ENCODE measurements at regions not wholly inside any gene's neighbourhood (a gene's known extent, or its start where the extent isn't known, plus 50 kb on each side); places are given as distances from the start of the nearest gene placed in this dataset.
"Not testable (repeated sequence)": the region's sequence is repeated elsewhere in the genome, so short reads cannot be mapped to it uniquely, and the experiment has no call there.

- no peaks in the 10 kb centered on the region for H3K4me1 ChIP-seq
- H3K9me3 ChIP-seq, result no peaks in the 10 kb centered on the region
- H3K4me3 ChIP-seq, result no peak overlapping the region
- intact Hi-C loops (cut with DNase I), result no loop called here
- H3K36me3 ChIP-seq, result no peaks in the 10 kb centered on the region
- no peak overlapping the region for H3K27ac ChIP-seq
- H3K27me3 ChIP-seq, result no peaks in the 10 kb centered on the region
- no peak for DNase-seq (ENCODE audit: extremely low spot score in 2 of 2)
- no peak for TF ChIP-seq CTCF (IDR thresholded peaks at IDR 0.05)
- TF ChIP-seq POLR2AphosphoS5 (IDR thresholded peaks at IDR 0.05; ENCODE audit: insufficient read depth in 1 of 2, low read depth in 1 of 2), result no peak
- no peak for TF ChIP-seq POLR2A (IDR thresholded peaks at IDR 0.05)
These were observed 173.7 kb upstream of the FIGN start for GRCh38 chr2:163909411-163910080.

GRCh38 chr2:163906410-163906809 lies 170.6 kb upstream of the FIGN start:
- Histone ChIP-seq H3K36me3 (no peaks in the 10 kb centered on the region), H3K4me1 (no peaks in the 10 kb centered on the region), H3K27ac (no peak overlapping the region), H3K9me3 (no peaks in the 10 kb centered on the region), H3K27me3 (no peaks in the 10 kb centered on the region), H3K4me3 (no peak overlapping the region)
- intact Hi-C loops (cut with DNase I), result no loop called here
- TF ChIP-seq CTCF (IDR thresholded peaks at IDR 0.05) (no peak), POLR2AphosphoS5 (IDR thresholded peaks at IDR 0.05; ENCODE audit: insufficient read depth in 1 of 2, low read depth in 1 of 2) (no peak), POLR2A (IDR thresholded peaks at IDR 0.05) (no peak)
- no peak for DNase-seq (ENCODE audit: extremely low spot score in 2 of 2)

GRCh38 chr2:163897799-163898198 lies 162.0 kb upstream of the FIGN start:
- no peak overlapping the region for H3K4me3 ChIP-seq
- H3K27ac ChIP-seq, result no peak overlapping the region
- H3K36me3 ChIP-seq, result no peaks in the 10 kb centered on the region
- no peaks in the 10 kb centered on the region for H3K27me3 ChIP-seq
- intact Hi-C loops (cut with DNase I), result no loop called here
- H3K9me3 ChIP-seq, result no peaks in the 10 kb centered on the region
- H3K4me1 ChIP-seq, result no peaks in the 10 kb centered on the region
- TF ChIP-seq POLR2A (IDR thresholded peaks at IDR 0.05), result no peak
- TF ChIP-seq CTCF (IDR thresholded peaks at IDR 0.05), result no peak
- no peak for TF ChIP-seq POLR2AphosphoS5 (IDR thresholded peaks at IDR 0.05; ENCODE audit: insufficient read depth in 1 of 2, low read depth in 1 of 2)
- no peak for DNase-seq (ENCODE audit: extremely low spot score in 2 of 2)

- H3K9me3 ChIP-seq; H3K27ac ChIP-seq; DNase-seq (ENCODE audit: extremely low spot score in 2 of 2); H3K27me3 ChIP-seq; H3K36me3 ChIP-seq; intact Hi-C loops (cut with DNase I); H3K4me1 ChIP-seq; H3K4me3 ChIP-seq: not testable (repeated sequence)
These were observed 157.6 kb upstream of the FIGN start for GRCh38 chr2:163893444-163893843.

GRCh38 chr2:163888591-163888990 lies 152.8 kb upstream of the FIGN start:
- TF ChIP-seq POLR2A (IDR thresholded peaks at IDR 0.05), result no peak
- TF ChIP-seq CTCF (IDR thresholded peaks at IDR 0.05), result no peak
- no peak for TF ChIP-seq POLR2AphosphoS5 (IDR thresholded peaks at IDR 0.05; ENCODE audit: insufficient read depth in 1 of 2, low read depth in 1 of 2)
- H3K27me3 ChIP-seq, result no peaks in the 10 kb centered on the region
- intact Hi-C loops (cut with DNase I), result no loop called here

More at GRCh38 chr2:163888591-163888990, 152.8 kb upstream of the FIGN start:
- no peak for DNase-seq (ENCODE audit: extremely low spot score in 2 of 2)
- Histone ChIP-seq H3K4me3 (no peak overlapping the region), H3K9me3 (no peaks in the 10 kb centered on the region), H3K36me3 (no peaks in the 10 kb centered on the region), H3K27ac (no peak overlapping the region), H3K4me1 (no peaks in the 10 kb centered on the region)

All from vagina (tissue), 2 donors.